Parathyroid adenoma (tissue), 2 donors: ENCODE measurements at regions not wholly inside any gene's neighbourhood (a gene's known extent, or its start where the extent isn't known, plus 50 kb on each side); places are given as distances from the start of the nearest gene placed in this dataset.

Source experiments
- H2AFZ ChIP-seq: fragments of 300-600 bp; sonication (generic); one replicate; pipeline ENCODE4 v1.7.0; 2017; ENCODE audit warnings: antibody characterized with exemption, mild to moderate bottlenecking
- H3K27ac ChIP-seq: fragments of 300-600 bp; sonication (generic); one replicate; pipeline ENCODE4 v1.7.0; 2017
- H3K27me3 ChIP-seq: fragments of 300-600 bp; sonication (generic); one replicate; pipeline ENCODE4 v1.7.0; 2017; ENCODE audit warnings: low read length; ENCODE audit not compliant: control insufficient read depth, insufficient read depth
- H3K36me3 ChIP-seq: fragments of 300-600 bp; sonication (generic); one replicate; pipeline ENCODE4 v1.7.0; 2017; ENCODE audit warnings: low read length; ENCODE audit not compliant: control insufficient read depth, insufficient read depth
- H3K4me1 ChIP-seq: fragments of 300-600 bp; sonication (generic); one replicate; pipeline ENCODE4 v1.7.0; 2017; ENCODE audit warnings: control low read depth
- H3K4me2 ChIP-seq: fragments of 300-600 bp; sonication (generic); one replicate; pipeline ENCODE4 v1.7.0; 2017; ENCODE audit warnings: low read length
- H3K4me3 ChIP-seq: fragments of 300-600 bp; sonication (generic); one replicate; pipeline ENCODE4 v1.7.0; 2017; ENCODE audit warnings: low read depth, low read length
- H3K79me2 ChIP-seq: fragments of 300-600 bp; sonication (generic); one replicate; pipeline ENCODE4 v1.7.0; 2017; ENCODE audit warnings: control low read depth
- H3K9ac ChIP-seq: fragments of 300-600 bp; sonication (generic); one replicate; pipeline ENCODE4 v1.7.0; 2017; ENCODE audit warnings: mild to moderate bottlenecking
- H3K9me3 ChIP-seq: fragments of 300-600 bp; sonication (generic); one replicate; pipeline ENCODE4 v1.7.0; 2017; ENCODE audit warnings: low read length; ENCODE audit not compliant: control insufficient read depth
- CTCF ChIP-seq: fragments of 300-600 bp; sonication (generic); IDR thresholded peaks from one replicate; pipeline ENCODE4 v1.7.0; 2017; ENCODE audit warnings: antibody characterized with exemption, mild to moderate bottlenecking
- donor health status: primary hyperparathyroidism.

GRCh38 chr2:41972819-41973218, 75.0 kb upstream of the PKDCC start:
- H2AFZ ChIP-seq: no peak overlapping the region
- H3K36me3 ChIP-seq: no peaks in the 10 kb centered on the region
- H3K4me1 ChIP-seq: no peaks in the 10 kb centered on the region
- no peaks in the 10 kb centered on the region for H3K9me3 ChIP-seq
- H3K79me2 ChIP-seq: no peaks in the 10 kb centered on the region
- no peak overlapping the region for H3K4me2 ChIP-seq
- H3K9ac ChIP-seq: no peak overlapping the region
- H3K27ac ChIP-seq: no peak overlapping the region
- no peaks in the 10 kb centered on the region for H3K27me3 ChIP-seq
- TF ChIP-seq CTCF: no peak
- H3K4me3 ChIP-seq: no peak overlapping the region

- Histone ChIP-seq H3K9ac (no peak overlapping the region), H3K36me3 (no peaks in the 10 kb centered on the region), H3K79me2 (no peaks in the 10 kb centered on the region), H3K27ac (no peak overlapping the region), H2AFZ (no peak overlapping the region), H3K9me3 (no peaks in the 10 kb centered on the region), H3K4me1 (no peaks in the 10 kb centered on the region), H3K27me3 (no peaks in the 10 kb centered on the region), H3K4me3 (no peak overlapping the region), H3K4me2 (no peak overlapping the region)
- no peak for TF ChIP-seq CTCF
Observed at GRCh38 chr2:41973871-41974270, 74.0 kb upstream of the PKDCC start.

DNA sequence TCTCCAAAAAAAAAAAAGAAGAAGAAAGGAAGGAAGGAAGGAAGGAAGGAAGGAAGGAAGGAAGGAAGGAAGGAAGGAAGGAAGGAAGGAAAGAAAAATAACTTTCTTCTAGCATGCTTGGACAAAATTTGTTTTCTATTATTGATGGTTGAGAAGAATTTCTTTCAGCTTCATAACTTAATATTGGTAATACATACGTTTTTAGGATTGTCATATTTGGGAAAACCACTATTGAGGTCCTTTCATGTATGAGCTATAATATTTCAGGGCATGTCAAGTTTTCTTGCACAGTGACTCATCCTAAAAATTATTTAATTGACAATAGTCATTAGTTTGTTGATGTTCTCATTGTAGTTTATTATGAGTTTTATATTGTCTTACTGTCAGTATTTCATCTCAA, 66.4 kb upstream of the PKDCC start:
- Histone ChIP-seq H3K27me3 (no peaks in the 10 kb centered on the region), H2AFZ (no peak overlapping the region), H3K9me3 (no peaks in the 10 kb centered on the region), H3K4me2 (no peak overlapping the region), H3K9ac (no peak overlapping the region), H3K36me3 (no peaks in the 10 kb centered on the region), H3K4me1 (no peaks in the 10 kb centered on the region), H3K4me3 (no peak overlapping the region), H3K79me2 (no peaks in the 10 kb centered on the region), H3K27ac (no peak overlapping the region)
- no peak for TF ChIP-seq CTCF

DNA sequence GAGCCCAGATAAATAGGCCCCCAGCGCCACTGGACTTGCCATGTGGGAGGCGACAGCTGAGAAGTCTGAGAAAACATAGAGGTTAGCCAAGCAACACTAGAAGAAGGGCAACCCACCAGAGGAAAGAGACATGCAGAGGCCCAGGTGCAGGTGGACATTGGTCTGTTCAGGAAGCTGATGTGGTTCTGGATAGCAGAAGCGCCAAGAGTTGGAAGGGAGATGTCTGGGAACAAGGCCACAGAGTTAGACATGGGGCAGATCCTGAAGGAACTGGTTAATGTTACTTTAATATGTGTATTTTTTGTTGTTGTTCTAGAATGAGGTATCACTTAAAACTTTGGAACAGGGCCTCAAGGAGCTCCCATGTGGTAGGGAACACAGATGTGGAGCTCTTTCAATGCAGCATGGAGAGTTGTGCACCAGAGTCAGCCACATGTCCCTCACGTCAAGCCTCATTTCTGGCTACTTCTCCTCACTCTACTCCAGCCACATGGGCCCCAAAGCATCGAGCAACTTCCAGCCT, 62.2 kb upstream of the PKDCC start:
- H3K9me3 ChIP-seq: no peaks in the 10 kb centered on the region
- H3K4me3 ChIP-seq: no peak overlapping the region
- no peaks in the 10 kb centered on the region for H3K36me3 ChIP-seq
- H2AFZ ChIP-seq: no peak overlapping the region
- H3K9ac ChIP-seq: no peak overlapping the region
- no peaks in the 10 kb centered on the region for H3K4me1 ChIP-seq
- H3K27ac ChIP-seq: no peak overlapping the region
- H3K27me3 ChIP-seq: no peaks in the 10 kb centered on the region
- H3K79me2 ChIP-seq: no peaks in the 10 kb centered on the region
- no peak for TF ChIP-seq CTCF
- H3K4me2 ChIP-seq: no peak overlapping the region

- TF ChIP-seq CTCF: no peak
- H3K79me2 ChIP-seq: no peaks in the 10 kb centered on the region
- peak overlapping the region; percentile 18 for H2AFZ ChIP-seq
- no peak overlapping the region for H3K4me3 ChIP-seq
- H3K9me3 ChIP-seq: no peaks in the 10 kb centered on the region
- no peak overlapping the region for H3K9ac ChIP-seq
- no peak overlapping the region for H3K4me2 ChIP-seq
- no peaks in the 10 kb centered on the region for H3K4me1 ChIP-seq
- H3K27ac ChIP-seq: no peak overlapping the region
- H3K36me3 ChIP-seq: no peaks in the 10 kb centered on the region
- H3K27me3 ChIP-seq: no peaks in the 10 kb centered on the region
Observed at GRCh38 chr2:41989501-41990180, 58.2 kb upstream of the PKDCC start.
